Ascending aorta (tissue), 2 donors: ENCODE measurements at regions not wholly inside any gene's neighbourhood (a gene's known extent, or its start where the extent isn't known, plus 50 kb on each side); places are given as distances from the start of the nearest gene placed in this dataset.

Experiments used
- DNase-seq, 2 donors: peaks; one replicate each; pipeline ENCODE4 v3.0.0-alpha.2; 2019; ENCODE audit warnings: low spot score in 2 of 2
- H3K27ac ChIP-seq, 2 donors: fragments of 200-600 bp; sonication (generic); one replicate each; pipeline ENCODE4 v1.5.1; 2016 to 2017; ENCODE audit warnings: mild to moderate bottlenecking in 1 of 2
- H3K27me3 ChIP-seq: fragments of 200-600 bp; sonication (generic); one replicate; pipeline ENCODE4 v1.5.1; 2017
- H3K36me3 ChIP-seq, 2 donors: fragments of 200-600 bp; sonication (generic); one replicate each; pipeline ENCODE4 v1.5.1; 2016
- H3K4me1 ChIP-seq, 2 donors: fragments of 200-600 bp; sonication (generic); one replicate each; pipeline ENCODE4 v1.5.1; 2016 to 2017; ENCODE audit warnings: mild to moderate bottlenecking in 1 of 2
- H3K4me3 ChIP-seq, 2 donors: fragments of 200-600 bp; sonication (generic); one replicate each; pipeline ENCODE4 v1.5.1; 2016 to 2017; ENCODE audit warnings: mild to moderate bottlenecking in 1 of 2
- H3K9me3 ChIP-seq, 2 donors: fragments of 200-600 bp; sonication (generic); one replicate each; pipeline ENCODE4 v1.5.1; 2016
- intact Hi-C: fragments of 100-400 bp; cut with DNase I; formaldehyde crosslinking; loops from one replicate; pipeline ENCODE4 v1.15.1; 2023
- TF ChIP-seq, protein P1 (sequence below), 3 experiments: fragments of 200-600 bp in 2 of 3; fragments of 450-650 bp in 1 of 3; sonication (generic) in 2 of 3; IDR thresholded peaks; one replicate each; pipeline ENCODE4 v1.5.1; 2016 to 2019; ENCODE audit warnings: antibody characterized with exemption in 3 of 3, mild to moderate bottlenecking in 1 of 3, moderate library complexity in 1 of 3

DNA sequence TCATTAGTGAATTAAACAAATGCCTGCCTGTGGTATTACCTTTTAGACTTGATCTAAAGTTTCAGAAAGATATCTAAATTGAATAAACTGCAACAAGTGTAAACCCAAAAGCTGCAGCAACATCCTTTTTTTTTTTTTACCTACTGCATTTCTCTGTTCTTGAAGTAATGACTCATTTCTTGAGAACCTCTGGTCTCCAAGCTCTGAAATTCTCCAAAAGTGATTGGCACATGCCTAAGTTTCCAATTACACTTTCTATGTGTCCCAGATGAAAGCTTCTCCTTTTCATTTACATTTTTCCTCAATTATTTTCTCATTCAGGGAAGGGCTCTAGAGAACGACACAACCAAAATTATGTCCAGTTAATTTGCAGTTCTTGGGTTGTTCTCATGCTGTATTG is 435.2 kb upstream of the DCN start:
- Histone ChIP-seq H3K4me1 (no peaks in the 10 kb centered on the region), H3K4me3 (no peak overlapping the region), H3K27me3 (no peaks in the 10 kb centered on the region), H3K27ac (no peak overlapping the region), H3K36me3 (no peaks in the 10 kb centered on the region), H3K9me3 (no peaks in the 10 kb centered on the region)
- no peak for DNase-seq
- TF ChIP-seq, protein P1, sequence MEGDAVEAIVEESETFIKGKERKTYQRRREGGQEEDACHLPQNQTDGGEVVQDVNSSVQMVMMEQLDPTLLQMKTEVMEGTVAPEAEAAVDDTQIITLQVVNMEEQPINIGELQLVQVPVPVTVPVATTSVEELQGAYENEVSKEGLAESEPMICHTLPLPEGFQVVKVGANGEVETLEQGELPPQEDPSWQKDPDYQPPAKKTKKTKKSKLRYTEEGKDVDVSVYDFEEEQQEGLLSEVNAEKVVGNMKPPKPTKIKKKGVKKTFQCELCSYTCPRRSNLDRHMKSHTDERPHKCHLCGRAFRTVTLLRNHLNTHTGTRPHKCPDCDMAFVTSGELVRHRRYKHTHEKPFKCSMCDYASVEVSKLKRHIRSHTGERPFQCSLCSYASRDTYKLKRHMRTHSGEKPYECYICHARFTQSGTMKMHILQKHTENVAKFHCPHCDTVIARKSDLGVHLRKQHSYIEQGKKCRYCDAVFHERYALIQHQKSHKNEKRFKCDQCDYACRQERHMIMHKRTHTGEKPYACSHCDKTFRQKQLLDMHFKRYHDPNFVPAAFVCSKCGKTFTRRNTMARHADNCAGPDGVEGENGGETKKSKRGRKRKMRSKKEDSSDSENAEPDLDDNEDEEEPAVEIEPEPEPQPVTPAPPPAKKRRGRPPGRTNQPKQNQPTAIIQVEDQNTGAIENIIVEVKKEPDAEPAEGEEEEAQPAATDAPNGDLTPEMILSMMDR (IDR thresholded peaks at IDR 0.05), result no peak
- intact Hi-C loops, result no loop called here

DNA sequence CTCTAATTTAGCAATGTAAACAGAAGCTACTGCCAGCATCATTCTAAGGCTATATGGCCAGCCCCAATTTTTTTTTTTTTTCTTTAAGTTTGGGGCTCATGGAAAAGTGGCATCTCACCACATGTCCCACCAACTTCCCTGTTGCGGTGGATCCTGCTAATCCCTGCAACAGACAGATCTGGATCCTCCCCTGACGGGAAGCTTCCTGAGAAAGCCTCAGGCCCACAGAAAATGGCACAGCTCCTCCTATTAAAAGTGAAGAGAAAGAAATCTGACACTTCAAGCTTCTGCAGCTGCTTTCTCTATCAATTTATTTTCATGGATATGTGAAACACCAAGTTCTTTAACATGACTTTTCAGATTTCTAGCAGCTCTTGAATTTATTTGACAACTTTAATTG is 433.8 kb upstream of the DCN start:
- Histone ChIP-seq H3K9me3 (no peaks in the 10 kb centered on the region), H3K27me3 (no peaks in the 10 kb centered on the region), H3K36me3 (no peaks in the 10 kb centered on the region), H3K4me3 (no peak overlapping the region), H3K27ac (no peak overlapping the region), H3K4me1 (no peaks in the 10 kb centered on the region)
- DNase-seq, result no peak
- intact Hi-C loops, result no loop called here
- TF ChIP-seq, protein P1 (IDR thresholded peaks at IDR 0.05), result no peak

DNA sequence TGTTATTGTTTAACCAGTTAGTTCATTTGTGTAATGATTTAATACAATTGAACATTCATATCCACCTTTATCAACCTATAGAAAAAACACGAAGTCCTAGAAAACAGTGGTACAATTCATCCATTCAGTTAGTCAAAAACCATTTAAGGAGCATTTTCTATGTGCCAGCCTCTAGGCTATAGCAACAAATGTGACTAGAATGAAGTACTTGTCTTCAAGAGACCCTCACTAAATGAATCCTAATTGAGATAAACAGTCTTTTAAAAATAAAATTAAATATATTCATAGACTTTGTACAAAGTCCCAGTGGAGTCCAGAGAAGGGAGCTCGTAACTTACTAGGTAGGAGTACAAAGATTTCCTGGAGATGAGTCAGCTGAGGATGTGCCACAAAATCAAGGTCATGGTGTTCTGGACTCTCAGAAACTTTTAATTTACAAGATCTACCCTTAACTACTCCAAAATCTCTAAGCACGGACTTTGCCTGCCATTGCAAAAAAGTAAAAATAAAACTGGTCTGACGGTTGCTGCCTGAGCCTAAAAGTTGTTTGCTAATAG is 430.7 kb upstream of the DCN start:
- no peak for DNase-seq
- intact Hi-C loops, result no loop called here

DNA sequence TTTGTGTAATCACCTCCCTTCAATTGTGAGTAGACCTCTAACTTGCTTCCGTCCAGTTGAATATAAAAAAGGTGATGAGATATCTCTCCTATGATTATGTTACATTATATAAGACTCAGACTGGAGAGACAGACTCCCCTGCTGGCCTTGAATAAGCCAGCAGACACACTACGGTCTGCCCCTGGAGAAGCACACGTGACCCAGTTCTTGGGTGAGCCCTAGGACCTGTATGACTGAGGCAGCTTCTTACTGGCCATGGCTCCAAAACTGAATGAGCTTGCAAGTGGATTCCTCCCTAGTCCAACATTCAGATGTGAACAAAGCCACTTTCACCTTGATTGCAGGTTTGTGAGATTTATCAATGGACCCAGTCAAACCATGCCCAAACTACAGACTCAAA is 427.9 kb upstream of the DCN start:
- no peak for DNase-seq
- Histone ChIP-seq H3K4me1 (no peaks in the 10 kb centered on the region), H3K27ac (no peak overlapping the region), H3K36me3 (no peaks in the 10 kb centered on the region), H3K9me3 (no peaks in the 10 kb centered on the region), H3K27me3 (no peaks in the 10 kb centered on the region), H3K4me3 (no peak overlapping the region)
- intact Hi-C loops, result no loop called here
- TF ChIP-seq, protein P1 (IDR thresholded peaks at IDR 0.05), result no peak

More for the DNA sequence above, 430.7 kb upstream of the DCN start:
- H3K27ac ChIP-seq, result no peak overlapping the region
- H3K4me1 ChIP-seq, result no peaks in the 10 kb centered on the region
- TF ChIP-seq, protein P1 (IDR thresholded peaks at IDR 0.05), result no peak
- no peak overlapping the region for H3K4me3 ChIP-seq
- H3K27me3 ChIP-seq, result no peaks in the 10 kb centered on the region
- no peaks in the 10 kb centered on the region for H3K36me3 ChIP-seq
- no peaks in the 10 kb centered on the region for H3K9me3 ChIP-seq

DNA sequence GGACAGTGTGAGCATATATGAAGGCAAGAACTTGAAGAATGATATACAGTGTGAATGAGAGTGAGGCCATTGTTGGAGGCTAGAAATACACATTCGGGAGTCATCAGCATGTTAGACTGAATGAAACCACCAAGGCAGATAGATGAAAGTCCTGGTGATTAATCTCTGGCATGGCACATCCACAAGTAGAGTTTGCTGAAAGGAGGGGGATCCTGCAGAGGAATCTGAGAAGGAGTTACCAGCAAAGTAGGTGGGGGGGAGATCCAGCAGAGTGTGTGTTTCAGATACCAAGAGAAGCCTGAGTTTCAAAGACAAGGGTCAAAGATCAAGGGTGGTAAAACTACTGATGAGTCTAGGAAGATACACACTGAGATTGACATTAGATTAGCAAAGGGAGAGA is 426.7 kb upstream of the DCN start:
- intact Hi-C loops, result no loop called here
- no peak overlapping the region for H3K27ac ChIP-seq
- no peaks in the 10 kb centered on the region for H3K36me3 ChIP-seq
- no peaks in the 10 kb centered on the region for H3K9me3 ChIP-seq
- no peak overlapping the region for H3K4me3 ChIP-seq
- no peaks in the 10 kb centered on the region for H3K27me3 ChIP-seq
- TF ChIP-seq, protein P1 (IDR thresholded peaks at IDR 0.05), result no peak
- DNase-seq, result no peak
- H3K4me1 ChIP-seq, result no peaks in the 10 kb centered on the region

DNA sequence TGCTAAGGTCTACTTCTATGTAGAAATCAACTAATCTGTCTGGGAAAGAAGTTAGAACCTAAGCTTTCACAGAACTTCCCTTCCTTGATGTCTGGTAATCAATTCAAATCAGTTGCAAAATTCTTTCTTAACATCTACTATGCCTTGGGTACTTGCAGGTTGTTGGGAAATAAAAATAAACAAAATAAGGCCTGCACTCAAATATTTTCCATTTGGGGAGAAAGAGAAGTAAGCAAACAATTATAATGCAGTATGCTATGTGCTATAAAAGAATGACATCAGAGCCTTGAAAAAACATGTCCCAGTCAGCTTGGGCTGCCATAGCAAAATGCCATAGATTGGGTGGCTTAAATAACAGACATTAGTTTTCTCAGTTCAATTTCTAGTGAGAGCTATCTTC is 425.9 kb upstream of the DCN start:
- Histone ChIP-seq H3K4me3 (no peak overlapping the region), H3K27ac (no peak overlapping the region), H3K4me1 (peaks cover 0 to under 1% of the 10 kb centered on the region in 2 donors), H3K9me3 (no peaks in the 10 kb centered on the region), H3K27me3 (no peaks in the 10 kb centered on the region), H3K36me3 (no peaks in the 10 kb centered on the region)
- intact Hi-C loops, result no loop called here
- TF ChIP-seq, protein P1 (IDR thresholded peaks at IDR 0.05), result no peak
- DNase-seq, result no peak
